BE2C (cell line): ENCODE measurements at regions not wholly inside any gene's neighbourhood (a gene's known extent, or its start where the extent isn't known, plus 50 kb on each side); places are given as distances from the start of the nearest gene placed in this dataset.
"Not testable (repeated sequence)": the region's sequence is repeated elsewhere in the genome, so short reads cannot be mapped to it uniquely, and the experiment has no call there.

Experiments used
- DNase-seq: peaks from one replicate; pipeline ENCODE4 v3.0.0-alpha.2; 2020
- H3K27me3 ChIP-seq: fragments of 250-450 bp; sonication (Bioruptor Pico); 2 replicates; pipeline ENCODE4 v1.5.1; 2020; ENCODE audit warnings: mild to moderate bottlenecking
- H3K36me3 ChIP-seq: fragments of 250-450 bp; sonication (Bioruptor Pico); 2 replicates; pipeline ENCODE4 v1.5.1; 2020; ENCODE audit warnings: mild to moderate bottlenecking
- H3K4me1 ChIP-seq: fragments of 250-450 bp; sonication (Bioruptor Pico); 2 replicates; pipeline ENCODE4 v1.5.1; 2020
- H3K4me3 ChIP-seq: 2 replicates; pipeline ENCODE4 v1.5.1; 2011; ENCODE audit warnings: low read depth, low read length
- H3K9me3 ChIP-seq: fragments of 250-450 bp; sonication (Bioruptor Pico); 2 replicates; pipeline ENCODE4 v1.5.1; 2020
- CTCF ChIP-seq: IDR thresholded peaks from 2 replicates; pipeline ENCODE4 v1.5.1; 2012; ENCODE audit warnings: mild to moderate bottlenecking, low read depth, low read length

DNA sequence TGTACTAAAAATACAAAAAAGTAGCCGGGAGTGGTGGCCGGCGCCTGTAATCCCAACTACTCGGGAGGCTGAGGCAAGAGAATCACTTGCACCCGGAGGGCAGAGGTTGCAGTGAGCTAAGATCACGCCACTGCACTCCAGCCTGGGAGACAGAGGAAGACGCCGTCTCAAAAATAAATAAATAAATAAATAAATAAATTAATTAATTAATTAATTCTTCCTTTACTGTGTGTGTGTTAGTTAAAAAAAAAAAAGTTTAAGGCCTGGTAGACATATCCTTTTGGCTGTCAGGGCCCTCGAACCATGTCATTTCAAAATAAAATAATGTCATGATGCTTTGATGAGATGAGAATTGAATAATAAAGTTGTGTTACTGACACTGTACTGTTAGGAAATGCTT is 81.3 kb downstream of the ZNF467 start:
- Histone ChIP-seq H3K27me3 (peaks cover 22% of the 10 kb centered on the region), H3K4me1 (no peaks in the 10 kb centered on the region; the same call in 1 of the 2 replicates), H3K9me3 (no peaks in the 10 kb centered on the region), H3K36me3 (no peaks in the 10 kb centered on the region), H3K4me3 (no peak overlapping the region)
- no peak for TF ChIP-seq CTCF
- no peak for DNase-seq

DNA sequence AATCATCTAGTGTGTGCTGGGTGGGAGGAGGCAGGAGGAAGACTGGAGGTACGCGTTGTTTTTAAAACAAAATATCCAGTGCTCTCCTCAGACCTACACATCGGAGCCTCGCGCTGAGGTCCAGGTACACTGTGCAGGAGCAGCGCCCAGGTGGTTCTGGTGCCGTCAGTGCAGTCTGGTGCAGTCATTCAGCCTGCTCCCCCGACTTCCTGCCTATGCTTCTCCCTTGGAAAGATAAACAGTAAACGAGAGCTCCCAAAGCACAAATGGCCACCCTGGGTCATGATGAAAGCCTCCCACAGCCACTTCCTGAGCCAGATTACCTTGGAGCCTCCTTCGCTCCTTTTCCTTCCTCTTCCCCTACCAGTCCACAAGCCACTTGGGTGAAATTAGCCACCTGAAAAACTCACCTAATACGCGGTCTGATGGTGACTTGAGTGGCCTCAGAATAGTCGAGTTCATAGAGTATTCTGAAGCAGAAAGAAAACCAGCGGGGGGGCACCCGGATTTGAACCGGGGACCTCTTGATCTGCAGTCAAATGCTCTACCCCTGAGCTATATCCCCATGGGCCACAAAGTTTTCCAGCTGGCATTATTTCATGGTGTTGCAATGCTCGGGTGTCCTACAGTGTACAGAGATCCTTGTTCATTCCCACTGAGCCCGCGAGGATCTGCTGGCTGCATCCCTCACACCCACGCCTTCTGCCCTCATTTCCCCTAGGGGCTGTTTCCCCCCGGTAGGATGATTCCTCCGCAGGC is 82.5 kb downstream of the ZNF467 start:
- H3K4me1 ChIP-seq, result no peaks in the 10 kb centered on the region; the same call in 1 of the 2 replicates
- peaks cover 15% of the 10 kb centered on the region for H3K27me3 ChIP-seq
- no peaks in the 10 kb centered on the region for H3K9me3 ChIP-seq
- H3K36me3 ChIP-seq, result no peaks in the 10 kb centered on the region
- peak overlapping the region; percentile 26; the same call in 1 of the 2 replicates for H3K4me3 ChIP-seq
- TF ChIP-seq CTCF, result no peak
- peak; percentile 80 for DNase-seq

- Histone ChIP-seq H3K9me3 (no peaks in the 10 kb centered on the region), H3K4me1 (no peaks in the 10 kb centered on the region; the same call in 1 of the 2 replicates), H3K27me3 (peaks cover 13% of the 10 kb centered on the region), H3K4me3 (no peak overlapping the region), H3K36me3 (no peaks in the 10 kb centered on the region)
- no peak for DNase-seq
- TF ChIP-seq CTCF, result no peak
Observed at GRCh38 chr7:149689291-149689721, 84.1 kb downstream of the ZNF467 start.

DNA sequence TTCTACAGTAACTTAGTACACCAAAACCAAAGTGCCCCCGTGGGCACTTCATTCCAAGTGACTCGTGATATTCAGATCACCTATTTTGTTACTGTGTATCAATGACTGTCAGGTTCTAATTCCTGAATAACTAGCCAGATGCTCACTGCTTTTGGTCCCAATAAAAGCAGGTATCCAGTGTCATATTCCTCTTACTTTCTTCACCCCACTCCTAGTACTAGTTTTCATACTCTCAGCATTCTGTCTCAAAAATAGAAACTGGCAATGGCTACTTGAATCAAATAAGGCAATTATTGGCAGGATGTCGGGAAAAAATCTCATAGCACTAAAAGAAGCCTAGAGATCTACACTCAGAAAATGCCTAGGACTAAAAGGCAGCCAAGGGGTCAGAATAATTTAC is 84.6 kb downstream of the ZNF467 start:
- TF ChIP-seq CTCF, result no peak
- Histone ChIP-seq H3K4me3 (no peak overlapping the region), H3K27me3 (peaks cover 13% of the 10 kb centered on the region), H3K4me1 (no peaks in the 10 kb centered on the region; the same call in 1 of the 2 replicates), H3K9me3 (no peaks in the 10 kb centered on the region), H3K36me3 (no peaks in the 10 kb centered on the region)
- no peak for DNase-seq

- not testable (repeated sequence) for H3K27me3 ChIP-seq, H3K9me3 ChIP-seq, H3K4me1 ChIP-seq, DNase-seq, H3K4me3 ChIP-seq, H3K36me3 ChIP-seq
Observed at GRCh38 chr7:149687820-149688219, 85.6 kb downstream of the ZNF467 start.

- peaks cover 3% of the 10 kb centered on the region; the same call in 1 of the 2 replicates for H3K27me3 ChIP-seq
- no peak for DNase-seq
- H3K9me3 ChIP-seq, result no peaks in the 10 kb centered on the region
- H3K36me3 ChIP-seq, result no peaks in the 10 kb centered on the region
- no peak overlapping the region for H3K4me3 ChIP-seq
- TF ChIP-seq CTCF, result no peak
- no peaks in the 10 kb centered on the region; the same call in 1 of the 2 replicates for H3K4me1 ChIP-seq
Observed at GRCh38 chr7:149686449-149686848, 86.9 kb downstream of the ZNF467 start.
